HepG2 (cell line): ENCODE measurements at regions not wholly inside any gene's neighbourhood (a gene's known extent, or its start where the extent isn't known, plus 50 kb on each side); places are given as distances from the start of the nearest gene placed in this dataset.

ENCODE experiments used
- EHMT2 ChIP-seq: fragments of 200-600 bp; sonication (generic); IDR thresholded peaks from 2 replicates; pipeline ENCODE4 v1.7.0; 2017; ENCODE audit warnings: antibody characterized with exemption, low read depth, low read length, borderline replicate concordance
- FOSL2 ChIP-seq: sonication (generic); formaldehyde crosslinking; IDR thresholded peaks from 2 replicates; pipeline ENCODE4 v1.4.0; 2020; ENCODE audit warnings: missing genetic modification reagents
- GABPA ChIP-seq, 2 experiments: IDR thresholded peaks; 2 replicates each; pipeline ENCODE4 v1.6.1; 2011 to 2016; ENCODE audit warnings: low read depth in 2 of 2, low read length in 1 of 2, missing biosample characterization in 1 of 2, missing genetic modification characterization in 1 of 2
- JUND ChIP-seq: sonication (generic); formaldehyde crosslinking; IDR thresholded peaks from 2 replicates; pipeline ENCODE4 v1.8.0; 2022; ENCODE audit warnings: mild to moderate bottlenecking, missing genetic modification reagents
- KDM3A ChIP-seq: IDR thresholded peaks from 2 replicates; pipeline ENCODE4 v1.6.1; 2018; ENCODE audit warnings: low read depth, missing compliant biosample characterization
- MXI1 ChIP-seq: IDR thresholded peaks from 3 replicates; pipeline ENCODE4 v1.6.1; 2012; ENCODE audit warnings: low read depth, low read length, inconsistent platforms, borderline replicate concordance
- NFATC3 ChIP-seq: sonication (generic); formaldehyde crosslinking; IDR thresholded peaks from 2 replicates; pipeline ENCODE4 v1.5.1; 2020; ENCODE audit warnings: mild to moderate bottlenecking, missing genetic modification reagents
- POLR2G ChIP-seq: fragments of 200-400 bp; formaldehyde crosslinking; IDR thresholded peaks from 2 replicates; pipeline ENCODE4 v1.6.1; 2018; ENCODE audit warnings: mild to moderate bottlenecking, low read depth, low read length, moderate library complexity
- SNRNP70 ChIP-seq: fragments of 200-400 bp; formaldehyde crosslinking; IDR thresholded peaks from 2 replicates; pipeline ENCODE4 v1.6.1; 2017; ENCODE audit warnings: mild to moderate bottlenecking, low read depth, low read length, moderate library complexity
- TRAFD1 ChIP-seq: sonication (generic); formaldehyde crosslinking; IDR thresholded peaks from 2 replicates; pipeline ENCODE4 v1.5.1; 2020; ENCODE audit warnings: missing genetic modification reagents, mild to moderate bottlenecking, borderline replicate concordance
- YEATS4 ChIP-seq: sonication (generic); formaldehyde crosslinking; IDR thresholded peaks from 2 replicates; pipeline ENCODE4 v1.4.0; 2020; ENCODE audit warnings: missing genetic modification reagents, borderline replicate concordance
- YY1 ChIP-seq: IDR thresholded peaks from 2 replicates; pipeline ENCODE4 v1.6.1; 2011; ENCODE audit warnings: low read length, low read depth, moderate library complexity, mild to moderate bottlenecking; ENCODE audit not compliant: insufficient read depth, insufficient replicate concordance
- ZFP82 ChIP-seq: sonication (generic); formaldehyde crosslinking; IDR thresholded peaks from 2 replicates; pipeline ENCODE4 v1.5.1; 2020; ENCODE audit warnings: mild to moderate bottlenecking, missing genetic modification reagents, borderline replicate concordance
- ZMAT3 ChIP-seq: sonication (generic); formaldehyde crosslinking; conservative IDR thresholded peaks from 2 replicates; pipeline ENCODE4 v1.7.0; 2021; ENCODE audit warnings: missing genetic modification reagents
- ZNF335 ChIP-seq: sonication (generic); formaldehyde crosslinking; IDR thresholded peaks from 2 replicates; pipeline ENCODE4 v1.4.0; 2020; ENCODE audit warnings: missing genetic modification reagents
- ZNF569 ChIP-seq: sonication (generic); formaldehyde crosslinking; IDR thresholded peaks from 2 replicates; pipeline ENCODE4 v1.5.0; 2020; ENCODE audit warnings: mild to moderate bottlenecking, missing genetic modification reagents, moderate library complexity, borderline replicate concordance
- ZNF614 ChIP-seq: IDR thresholded peaks from 2 replicates; pipeline ENCODE4 v1.6.1; 2018; ENCODE audit warnings: missing biosample characterization, missing genetic modification reagents, inconsistent platforms, borderline replicate concordance
- ZNF644 ChIP-seq: IDR thresholded peaks from 2 replicates; pipeline ENCODE4 v1.6.1; 2016; ENCODE audit warnings: low read depth
- ZNF777 ChIP-seq: sonication (generic); formaldehyde crosslinking; IDR thresholded peaks from 2 replicates; pipeline ENCODE4 v1.4.0; 2020; ENCODE audit warnings: missing genetic modification reagents
- TF ChIP-seq, protein P1 (sequence below): sonication (generic); formaldehyde crosslinking; IDR thresholded peaks from 2 replicates; pipeline ENCODE4 v1.4.0; 2020; ENCODE audit warnings: missing genetic modification reagents
- TF ChIP-seq, protein P2 (sequence below): sonication (generic); formaldehyde crosslinking; conservative IDR thresholded peaks from 2 replicates; pipeline ENCODE4 v1.4.0; 2020; ENCODE audit warnings: mild to moderate bottlenecking, missing genetic modification reagents, moderate library complexity
- TF ChIP-seq, protein P3 (sequence below): IDR thresholded peaks from 2 replicates; pipeline ENCODE4 v1.6.1; 2012; ENCODE audit warnings: low read depth, low read length, improper control_type of control experiment

DNA sequence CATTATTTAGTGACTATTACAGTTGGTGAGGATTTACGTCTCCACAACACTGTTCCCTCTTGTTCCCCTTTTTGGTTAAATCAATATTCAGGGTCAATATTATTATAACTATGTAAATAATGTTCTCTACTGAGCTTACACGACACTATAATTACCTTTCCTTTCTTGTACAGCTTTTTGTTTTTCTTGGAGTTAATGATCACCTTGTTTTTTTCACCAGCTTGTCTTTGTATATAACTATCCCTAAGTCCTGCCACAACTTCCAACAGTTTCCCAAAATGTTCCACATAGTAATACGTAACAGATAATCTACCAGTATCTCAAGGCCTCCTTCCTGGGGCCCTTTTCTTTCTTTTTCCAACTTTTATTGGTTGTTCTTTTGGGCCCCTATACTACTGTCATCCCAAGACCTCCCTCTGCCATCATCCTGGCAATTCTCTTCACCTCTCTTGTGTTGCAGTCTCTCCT, 142.0 kb upstream of the SOX4 start (continued):
- TF ChIP-seq YY1 = no peak
- TF ChIP-seq ZNF335 (CRISPR knock-in tag) = no peak
- TF ChIP-seq JUND (CRISPR knock-in tag) = no peak
- TF ChIP-seq SNRNP70 = no peak
- TF ChIP-seq ZNF569 (CRISPR knock-in tag) = no peak
- no peak for TF ChIP-seq ZMAT3 (CRISPR knock-in tag)
- TF ChIP-seq ZFP82 (CRISPR knock-in tag) = no peak
- no peak for TF ChIP-seq NFATC3 (CRISPR knock-in tag)
- TF ChIP-seq, protein P1, sequence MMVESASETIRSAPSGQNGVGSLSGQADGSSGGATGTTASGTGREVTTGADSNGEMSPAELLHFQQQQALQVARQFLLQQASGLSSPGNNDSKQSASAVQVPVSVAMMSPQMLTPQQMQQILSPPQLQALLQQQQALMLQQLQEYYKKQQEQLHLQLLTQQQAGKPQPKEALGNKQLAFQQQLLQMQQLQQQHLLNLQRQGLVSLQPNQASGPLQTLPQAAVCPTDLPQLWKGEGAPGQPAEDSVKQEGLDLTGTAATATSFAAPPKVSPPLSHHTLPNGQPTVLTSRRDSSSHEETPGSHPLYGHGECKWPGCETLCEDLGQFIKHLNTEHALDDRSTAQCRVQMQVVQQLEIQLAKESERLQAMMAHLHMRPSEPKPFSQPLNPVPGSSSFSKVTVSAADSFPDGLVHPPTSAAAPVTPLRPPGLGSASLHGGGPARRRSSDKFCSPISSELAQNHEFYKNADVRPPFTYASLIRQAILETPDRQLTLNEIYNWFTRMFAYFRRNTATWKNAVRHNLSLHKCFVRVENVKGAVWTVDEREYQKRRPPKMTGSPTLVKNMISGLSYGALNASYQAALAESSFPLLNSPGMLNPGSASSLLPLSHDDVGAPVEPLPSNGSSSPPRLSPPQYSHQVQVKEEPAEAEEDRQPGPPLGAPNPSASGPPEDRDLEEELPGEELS = peak; percentile 90
- TF ChIP-seq YEATS4 = peak; percentile 66; the same call in 1 of the 2 replicates
- TF ChIP-seq FOSL2 (CRISPR knock-in tag) = no peak
- peak; percentile 54; the same call in 1 of the 2 replicates for TF ChIP-seq EHMT2
- no peak for TF ChIP-seq KDM3A (CRISPR knock-in tag)
- no peak for TF ChIP-seq MXI1
- peak; percentile 36; the same call in 1 of the 2 replicates for TF ChIP-seq ZNF644 (CRISPR knock-in tag)
- no peak for TF ChIP-seq ZNF777 (CRISPR knock-in tag)
- TF ChIP-seq, protein P2, sequence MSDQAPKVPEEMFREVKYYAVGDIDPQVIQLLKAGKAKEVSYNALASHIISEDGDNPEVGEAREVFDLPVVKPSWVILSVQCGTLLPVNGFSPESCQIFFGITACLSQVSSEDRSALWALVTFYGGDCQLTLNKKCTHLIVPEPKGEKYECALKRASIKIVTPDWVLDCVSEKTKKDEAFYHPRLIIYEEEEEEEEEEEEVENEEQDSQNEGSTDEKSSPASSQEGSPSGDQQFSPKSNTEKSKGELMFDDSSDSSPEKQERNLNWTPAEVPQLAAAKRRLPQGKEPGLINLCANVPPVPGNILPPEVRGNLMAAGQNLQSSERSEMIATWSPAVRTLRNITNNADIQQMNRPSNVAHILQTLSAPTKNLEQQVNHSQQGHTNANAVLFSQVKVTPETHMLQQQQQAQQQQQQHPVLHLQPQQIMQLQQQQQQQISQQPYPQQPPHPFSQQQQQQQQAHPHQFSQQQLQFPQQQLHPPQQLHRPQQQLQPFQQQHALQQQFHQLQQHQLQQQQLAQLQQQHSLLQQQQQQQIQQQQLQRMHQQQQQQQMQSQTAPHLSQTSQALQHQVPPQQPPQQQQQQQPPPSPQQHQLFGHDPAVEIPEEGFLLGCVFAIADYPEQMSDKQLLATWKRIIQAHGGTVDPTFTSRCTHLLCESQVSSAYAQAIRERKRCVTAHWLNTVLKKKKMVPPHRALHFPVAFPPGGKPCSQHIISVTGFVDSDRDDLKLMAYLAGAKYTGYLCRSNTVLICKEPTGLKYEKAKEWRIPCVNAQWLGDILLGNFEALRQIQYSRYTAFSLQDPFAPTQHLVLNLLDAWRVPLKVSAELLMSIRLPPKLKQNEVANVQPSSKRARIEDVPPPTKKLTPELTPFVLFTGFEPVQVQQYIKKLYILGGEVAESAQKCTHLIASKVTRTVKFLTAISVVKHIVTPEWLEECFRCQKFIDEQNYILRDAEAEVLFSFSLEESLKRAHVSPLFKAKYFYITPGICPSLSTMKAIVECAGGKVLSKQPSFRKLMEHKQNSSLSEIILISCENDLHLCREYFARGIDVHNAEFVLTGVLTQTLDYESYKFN (CRISPR knock-in tag) = peak; percentile 96
- TF ChIP-seq ZNF614 (CRISPR knock-in tag) = peak; percentile 49; the same call in 1 of the 2 replicates
- no peak for TF ChIP-seq POLR2G
- TF ChIP-seq, protein P3, sequence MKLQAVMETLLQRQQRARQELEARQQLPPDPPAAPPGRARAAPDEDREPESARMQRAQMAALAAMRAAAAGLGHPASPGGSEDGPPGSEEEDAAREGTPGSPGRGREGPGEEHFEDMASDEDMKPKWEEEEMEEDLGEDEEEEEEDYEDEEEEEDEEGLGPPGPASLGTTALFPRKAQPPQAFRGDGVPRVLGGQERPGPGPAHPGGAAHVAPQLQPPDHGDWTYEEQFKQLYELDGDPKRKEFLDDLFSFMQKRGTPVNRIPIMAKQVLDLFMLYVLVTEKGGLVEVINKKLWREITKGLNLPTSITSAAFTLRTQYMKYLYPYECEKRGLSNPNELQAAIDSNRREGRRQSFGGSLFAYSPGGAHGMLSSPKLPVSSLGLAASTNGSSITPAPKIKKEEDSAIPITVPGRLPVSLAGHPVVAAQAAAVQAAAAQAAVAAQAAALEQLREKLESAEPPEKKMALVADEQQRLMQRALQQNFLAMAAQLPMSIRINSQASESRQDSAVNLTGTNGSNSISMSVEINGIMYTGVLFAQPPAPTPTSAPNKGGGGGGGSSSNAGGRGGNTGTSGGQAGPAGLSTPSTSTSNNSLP = peak; percentile 74; the same call in 1 of the 2 replicates
- no peak for TF ChIP-seq TRAFD1
- TF ChIP-seq GABPA (IDR thresholded peaks at IDR 0.05; ENCODE audit: low read depth, low read length) = no peak
- TF ChIP-seq GABPA (CRISPR knock-in tag; IDR thresholded peaks at IDR 0.05; ENCODE audit: low read depth) = peak; percentile 42; the same call in 1 of the 2 replicates
